LoVo (cell line): ENCODE measurements at regions not wholly inside any gene's neighbourhood (a gene's known extent, or its start where the extent isn't known, plus 50 kb on each side); places are given as distances from the start of the nearest gene placed in this dataset.
"Not testable (repeated sequence)": the region's sequence is repeated elsewhere in the genome, so short reads cannot be mapped to it uniquely, and the experiment has no call there.

Experiments
- DNase-seq: peaks from one replicate; pipeline ENCODE4 v3.0.0-alpha.2; 2016; ENCODE audit warnings: low spot score

GRCh38 chrX:128954697-128955096 lies 568.6 kb downstream of the SMARCA1 start:
- DNase-seq, result not testable (repeated sequence)

- DNase-seq, result no peak
These were observed 592.2 kb downstream of the SMARCA1 start for GRCh38 chrX:128931071-128931470.

- DNase-seq, result no peak
These were observed 593.8 kb downstream of the SMARCA1 start for GRCh38 chrX:128929271-128930057.

GRCh38 chrX:128928636-128929035 lies 594.7 kb downstream of the SMARCA1 start:
- DNase-seq, result no peak

GRCh38 chrX:128927363-128927762 lies 595.9 kb downstream of the SMARCA1 start:
- no peak for DNase-seq

GRCh38 chrX:128906753-128907152 lies 616.5 kb downstream of the SMARCA1 start:
- no peak for DNase-seq

- DNase-seq, result no peak
These were observed 622.3 kb downstream of the SMARCA1 start for GRCh38 chrX:128901018-128901417.

GRCh38 chrX:128897621-128898020 lies 625.7 kb downstream of the SMARCA1 start:
- no peak for DNase-seq

GRCh38 chrX:128891554-128891953 lies 631.7 kb downstream of the SMARCA1 start:
- no peak for DNase-seq

GRCh38 chrX:128884430-128884829 lies 638.9 kb downstream of the SMARCA1 start:
- DNase-seq, result no peak

GRCh38 chrX:128883650-128884049 lies 639.6 kb downstream of the SMARCA1 start:
- no peak for DNase-seq

- no peak for DNase-seq
These were observed 652.9 kb downstream of the SMARCA1 start for GRCh38 chrX:128870361-128870760.

- DNase-seq, result no peak
These were observed 660.7 kb downstream of the SMARCA1 start for GRCh38 chrX:128862557-128862956.

- no peak for DNase-seq
These were observed 674.9 kb downstream of the SMARCA1 start for GRCh38 chrX:128848374-128848773.

- DNase-seq, result no peak
These were observed 676.9 kb downstream of the SMARCA1 start for GRCh38 chrX:128846385-128846784.

GRCh38 chrX:128818690-128819089 lies 704.6 kb downstream of the SMARCA1 start:
- no peak for DNase-seq

- no peak for DNase-seq
These were observed 706.4 kb downstream of the SMARCA1 start for GRCh38 chrX:128816919-128817318.

GRCh38 chrX:128807367-128807766 lies 715.9 kb downstream of the SMARCA1 start:
- no peak for DNase-seq

- no peak for DNase-seq
These were observed 718.1 kb downstream of the SMARCA1 start for GRCh38 chrX:128805236-128805635.

GRCh38 chrX:128804828-128805227 lies 718.5 kb downstream of the SMARCA1 start:
- DNase-seq, result no peak

GRCh38 chrX:128800138-128800537 lies 723.2 kb downstream of the SMARCA1 start:
- DNase-seq, result no peak

- DNase-seq, result not testable (repeated sequence)
These were observed 730.9 kb upstream of the ACTRT1 start for GRCh38 chrX:128783139-128783538.

- DNase-seq, result no peak
These were observed 729.3 kb upstream of the ACTRT1 start for GRCh38 chrX:128781506-128781905.

- no peak for DNase-seq
These were observed 728.7 kb upstream of the ACTRT1 start for GRCh38 chrX:128780934-128781333.
